ENCODE measurements at regions not wholly inside any gene's neighbourhood (a gene's known extent, or its start where the extent isn't known, plus 50 kb on each side); places are given as distances from the start of the nearest gene placed in this dataset.

DNA sequence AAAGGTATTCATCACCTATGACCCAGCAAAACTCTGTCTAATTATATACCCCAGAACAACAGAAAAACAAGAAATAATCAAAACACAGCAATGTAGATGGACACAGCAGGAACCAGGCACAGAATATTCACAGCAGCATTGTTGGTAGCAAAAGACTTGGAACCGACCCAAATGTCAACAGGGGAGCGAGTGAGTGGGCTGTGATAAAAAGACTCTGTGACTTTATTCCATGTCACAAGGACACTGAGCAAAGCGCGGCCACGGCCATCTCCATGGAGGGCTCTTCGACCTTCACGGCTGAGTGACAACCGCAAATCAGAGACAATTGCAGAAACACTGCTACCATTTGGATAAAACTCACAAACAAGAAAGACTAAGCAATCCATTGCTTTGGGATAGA is 1373.1 kb downstream of the TBC1D22A start:
- Histone ChIP-seq H3K4me3 (no peak overlapping the region), H3K9me3 (peaks cover 0 to 13% (median 8%) of the 10 kb centered on the region in 8 donors), H3K36me3 (no peaks in the 10 kb centered on the region), H3K27me3 (replicated peaks in 1 of 7) (peaks cover 0 to 4% (median 0%) of the 10 kb centered on the region in 7 donors), H3K27ac (no peak overlapping the region), H3K4me1 (peaks cover 0 to 8% (median 0%) of the 10 kb centered on the region in 6 donors)
- intact Hi-C loops (cut with DNase I; ENCODE audit: low total_unique reads), result no loop called here
- TF ChIP-seq, protein P1, sequence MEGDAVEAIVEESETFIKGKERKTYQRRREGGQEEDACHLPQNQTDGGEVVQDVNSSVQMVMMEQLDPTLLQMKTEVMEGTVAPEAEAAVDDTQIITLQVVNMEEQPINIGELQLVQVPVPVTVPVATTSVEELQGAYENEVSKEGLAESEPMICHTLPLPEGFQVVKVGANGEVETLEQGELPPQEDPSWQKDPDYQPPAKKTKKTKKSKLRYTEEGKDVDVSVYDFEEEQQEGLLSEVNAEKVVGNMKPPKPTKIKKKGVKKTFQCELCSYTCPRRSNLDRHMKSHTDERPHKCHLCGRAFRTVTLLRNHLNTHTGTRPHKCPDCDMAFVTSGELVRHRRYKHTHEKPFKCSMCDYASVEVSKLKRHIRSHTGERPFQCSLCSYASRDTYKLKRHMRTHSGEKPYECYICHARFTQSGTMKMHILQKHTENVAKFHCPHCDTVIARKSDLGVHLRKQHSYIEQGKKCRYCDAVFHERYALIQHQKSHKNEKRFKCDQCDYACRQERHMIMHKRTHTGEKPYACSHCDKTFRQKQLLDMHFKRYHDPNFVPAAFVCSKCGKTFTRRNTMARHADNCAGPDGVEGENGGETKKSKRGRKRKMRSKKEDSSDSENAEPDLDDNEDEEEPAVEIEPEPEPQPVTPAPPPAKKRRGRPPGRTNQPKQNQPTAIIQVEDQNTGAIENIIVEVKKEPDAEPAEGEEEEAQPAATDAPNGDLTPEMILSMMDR (IDR thresholded peaks at IDR 0.05 in 8 of 11, conservative IDR thresholded peaks at IDR 0.05 in 3 of 11), result no peak
- TF ChIP-seq POLR2AphosphoS5 (IDR thresholded peaks at IDR 0.05) (no peak), POLR2A (IDR thresholded peaks at IDR 0.05) (no peak)
- 66 to 79% (median 74%) methylated on average over 8 of the region's 8 CpGs for WGBS, 5 donors
- no peak for DNase-seq

DNA sequence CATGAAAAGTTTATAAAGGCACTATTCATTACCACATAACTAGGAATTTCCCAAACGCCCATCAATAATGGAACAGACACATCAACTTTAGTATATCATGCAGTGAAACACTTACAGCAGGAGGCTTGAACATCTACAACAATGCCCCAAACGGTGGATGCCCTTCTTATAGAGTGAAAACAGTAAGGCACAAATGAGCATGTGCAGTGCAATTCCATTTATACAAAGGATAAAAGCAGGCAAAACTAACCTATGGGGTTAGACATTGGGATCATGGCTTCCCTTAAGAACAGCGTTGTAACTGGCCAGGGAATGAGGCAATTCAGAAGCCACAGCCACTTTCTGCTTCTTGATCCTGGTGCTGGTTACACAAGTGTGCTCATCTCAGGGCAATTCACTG is 1363.0 kb downstream of the TBC1D22A start:
- Histone ChIP-seq H3K27ac (no peak overlapping the region), H3K27me3 (replicated peaks in 1 of 7) (peaks cover 0 to 3% (median 0%) of the 10 kb centered on the region in 7 donors), H3K9me3 (peaks cover 0 to 12% (median 6%) of the 10 kb centered on the region in 8 donors), H3K4me3 (no peak overlapping the region), H3K36me3 (no peaks in the 10 kb centered on the region), H3K4me1 (no peaks in the 10 kb centered on the region)
- no peak for DNase-seq
- TF ChIP-seq, protein P1 (IDR thresholded peaks at IDR 0.05 in 8 of 11, conservative IDR thresholded peaks at IDR 0.05 in 3 of 11), result no peak
- TF ChIP-seq POLR2AphosphoS5 (IDR thresholded peaks at IDR 0.05) (no peak), POLR2A (IDR thresholded peaks at IDR 0.05) (no peak)
- intact Hi-C loops (cut with DNase I; ENCODE audit: low total_unique reads), result no loop called here
- 60 to 77% (median 74%) methylated on average over 3 of the region's 3 CpGs for WGBS, 5 donors

DNA sequence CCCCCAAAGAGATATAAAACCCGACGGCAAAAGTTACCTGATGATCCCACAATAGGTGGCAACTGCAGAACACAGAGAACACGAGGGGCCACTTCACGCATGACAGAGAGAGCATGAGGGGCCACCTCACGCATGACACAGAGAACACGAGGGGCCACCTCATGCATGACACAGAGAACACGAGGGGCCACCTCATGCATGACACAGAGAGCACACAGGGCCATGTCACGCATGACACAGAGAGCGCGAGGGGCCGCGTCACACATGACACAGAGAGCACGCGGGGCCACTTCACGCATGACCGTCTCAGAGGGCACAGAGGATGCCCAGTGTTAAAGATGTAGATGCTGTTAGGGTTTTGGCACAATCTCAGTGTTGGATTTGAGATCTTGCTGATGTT is 1359.5 kb downstream of the TBC1D22A start:
- Histone ChIP-seq H3K4me3 (no peak overlapping the region), H3K27ac (no peak overlapping the region), H3K9me3 (peaks cover 0 to 12% (median 6%) of the 10 kb centered on the region in 8 donors), H3K36me3 (no peaks in the 10 kb centered on the region), H3K4me1 (no peaks in the 10 kb centered on the region), H3K27me3 (replicated peaks in 1 of 7) (peaks cover 0 to 3% (median 0%) of the 10 kb centered on the region in 7 donors)
- TF ChIP-seq, protein P1 (IDR thresholded peaks at IDR 0.05 in 8 of 11, conservative IDR thresholded peaks at IDR 0.05 in 3 of 11), result no peak
- no peak for TF ChIP-seq POLR2AphosphoS5 (IDR thresholded peaks at IDR 0.05)
- TF ChIP-seq POLR2A (IDR thresholded peaks at IDR 0.05), result no peak
- 89 to 93% (median 92%) methylated on average over 16 of the region's 16 CpGs for WGBS, 5 donors
- DNase-seq, result no peak
- intact Hi-C loops (cut with DNase I; ENCODE audit: low total_unique reads), result no loop called here

DNA sequence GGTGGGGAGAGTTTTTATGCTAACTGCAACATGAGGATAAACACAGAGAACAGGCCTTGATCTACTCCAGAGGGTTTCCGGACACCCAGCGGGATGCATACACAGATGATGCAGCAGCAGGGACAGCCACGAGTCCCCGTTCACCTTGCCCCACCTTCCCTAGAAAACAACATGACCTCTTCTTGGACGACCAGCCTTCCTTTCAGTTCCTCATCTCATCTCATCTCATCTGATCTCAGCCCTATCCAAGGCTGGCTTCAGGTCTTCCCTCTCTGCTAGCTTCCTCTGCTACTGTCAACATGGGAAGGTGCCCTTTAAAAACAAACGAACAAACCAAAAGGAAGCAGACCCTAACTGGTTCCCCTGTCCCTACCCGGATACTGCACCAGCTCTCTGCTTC is 1356.2 kb downstream of the TBC1D22A start:
- 63 to 77% (median 71%) methylated on average over 7 of the region's 7 CpGs for WGBS, 5 donors
- intact Hi-C loops (cut with DNase I; ENCODE audit: low total_unique reads), result no loop called here

More for the DNA sequence above, 1356.2 kb downstream of the TBC1D22A start:
- no peak for DNase-seq
- H3K27ac ChIP-seq, result no peak overlapping the region
- no peak overlapping the region for H3K4me3 ChIP-seq
- H3K4me1 ChIP-seq, result no peaks in the 10 kb centered on the region
- H3K36me3 ChIP-seq, result no peaks in the 10 kb centered on the region
- peaks cover 0 to 12% (median 6%) of the 10 kb centered on the region in 8 donors for H3K9me3 ChIP-seq
- H3K27me3 ChIP-seq (replicated peaks in 1 of 7), result no peaks in the 10 kb centered on the region
- TF ChIP-seq, protein P1 (IDR thresholded peaks at IDR 0.05 in 8 of 11, conservative IDR thresholded peaks at IDR 0.05 in 3 of 11), result no peak
- TF ChIP-seq POLR2A (IDR thresholded peaks at IDR 0.05) (no peak), POLR2AphosphoS5 (IDR thresholded peaks at IDR 0.05) (no peak)

Data from spleen (tissue), 11 donors.